ENCODE measurements at regions not wholly inside any gene's neighbourhood (a gene's known extent, or its start where the extent isn't known, plus 50 kb on each side); places are given as distances from the start of the nearest gene placed in this dataset.
"Not testable (repeated sequence)": the region's sequence is repeated elsewhere in the genome, so short reads cannot be mapped to it uniquely, and the experiment has no call there.

GRCh38 chr21:16124378-16125138 is 394.8 kb downstream of the USP25 start:
- no peak for DNase-seq

- no peak for DNase-seq
Observed at GRCh38 chr21:16125274-16125673, 395.5 kb downstream of the USP25 start.

GRCh38 chr21:16132453-16132852 is 402.7 kb downstream of the USP25 start:
- DNase-seq: not testable (repeated sequence)

GRCh38 chr21:16133248-16133647 is 403.5 kb downstream of the USP25 start:
- DNase-seq: no peak

GRCh38 chr21:16134134-16134533 is 404.4 kb downstream of the USP25 start:
- DNase-seq: no peak

GRCh38 chr21:16137106-16137505 is 407.3 kb downstream of the USP25 start:
- DNase-seq: no peak

- no peak for DNase-seq
Observed at GRCh38 chr21:16145052-16145451, 415.3 kb downstream of the USP25 start.

GRCh38 chr21:16145479-16145878 is 415.7 kb downstream of the USP25 start:
- DNase-seq: no peak

GRCh38 chr21:16154321-16154720 is 424.5 kb downstream of the USP25 start:
- no peak for DNase-seq

GRCh38 chr21:16154951-16155635 is 425.3 kb downstream of the USP25 start:
- DNase-seq: no peak

- DNase-seq: no peak
Observed at GRCh38 chr21:16156841-16157489, 427.2 kb downstream of the USP25 start.

- DNase-seq: no peak
Observed at GRCh38 chr21:16159213-16159970, 429.6 kb downstream of the USP25 start.

- no peak for DNase-seq
Observed at GRCh38 chr21:16159971-16160350, 430.2 kb downstream of the USP25 start.

- no peak for DNase-seq
Observed at GRCh38 chr21:16162953-16163352, 433.2 kb downstream of the USP25 start.

GRCh38 chr21:16169102-16169511 is 439.3 kb downstream of the USP25 start:
- DNase-seq: no peak

GRCh38 chr21:16169779-16170178 is 440.0 kb downstream of the USP25 start:
- DNase-seq: no peak

- DNase-seq: no peak
Observed at GRCh38 chr21:16176570-16176969, 446.8 kb downstream of the USP25 start.

GRCh38 chr21:16177532-16177931 is 447.8 kb downstream of the USP25 start:
- no peak for DNase-seq

GRCh38 chr21:16179773-16180172 is 450.0 kb downstream of the USP25 start:
- DNase-seq: no peak

GRCh38 chr21:16180614-16181013 is 450.8 kb downstream of the USP25 start:
- DNase-seq: no peak

- DNase-seq: no peak
Observed at GRCh38 chr21:16181018-16181417, 451.2 kb downstream of the USP25 start.

- DNase-seq: no peak
Observed at GRCh38 chr21:16185766-16186165, 456.0 kb downstream of the USP25 start.

- no peak for DNase-seq
Observed at GRCh38 chr21:16186742-16187141, 457.0 kb downstream of the USP25 start.
